COLO668 (cell line): ENCODE measurements at regions not wholly inside any gene's neighbourhood (a gene's known extent, or its start where the extent isn't known, plus 50 kb on each side); places are given as distances from the start of the nearest gene placed in this dataset.

Experiments used
- DNase-seq: peaks from one replicate; lab custom pipeline; 2025; ENCODE audit not compliant: unreplicated experiment; lab: John Stamatoyannopoulos, UW

- no peak for DNase-seq
Observed at GRCh38 chr5:42337607-42338006, 85.6 kb upstream of the GHR start.

GRCh38 chr5:42338136-42338535 lies 85.1 kb upstream of the GHR start:
- DNase-seq, result no peak

GRCh38 chr5:42349163-42349562 lies 74.1 kb upstream of the GHR start:
- no peak for DNase-seq

- DNase-seq, result no peak
Observed at GRCh38 chr5:42351956-42352355, 71.3 kb upstream of the GHR start.

DNA sequence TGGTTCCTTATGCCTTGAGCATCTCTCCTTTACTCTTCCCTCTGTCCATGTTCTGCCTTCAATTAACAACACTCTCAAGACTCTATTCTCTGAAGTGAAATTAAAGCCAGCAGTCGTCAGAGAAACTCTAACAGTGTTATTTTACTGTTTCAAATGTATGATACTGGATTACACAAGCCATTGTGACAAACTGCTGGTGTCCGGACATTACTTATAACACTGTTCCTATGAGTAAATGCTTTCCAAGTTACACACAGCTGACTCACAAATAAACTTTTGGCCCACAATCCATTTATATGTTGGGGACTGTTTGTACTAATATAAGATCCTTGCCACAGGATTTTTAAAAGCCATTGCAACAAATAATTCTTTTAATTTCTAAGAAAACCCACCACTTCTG lies 63.2 kb upstream of the GHR start:
- no peak for DNase-seq

GRCh38 chr5:42360616-42361314 lies 62.5 kb upstream of the GHR start:
- no peak for DNase-seq

DNA sequence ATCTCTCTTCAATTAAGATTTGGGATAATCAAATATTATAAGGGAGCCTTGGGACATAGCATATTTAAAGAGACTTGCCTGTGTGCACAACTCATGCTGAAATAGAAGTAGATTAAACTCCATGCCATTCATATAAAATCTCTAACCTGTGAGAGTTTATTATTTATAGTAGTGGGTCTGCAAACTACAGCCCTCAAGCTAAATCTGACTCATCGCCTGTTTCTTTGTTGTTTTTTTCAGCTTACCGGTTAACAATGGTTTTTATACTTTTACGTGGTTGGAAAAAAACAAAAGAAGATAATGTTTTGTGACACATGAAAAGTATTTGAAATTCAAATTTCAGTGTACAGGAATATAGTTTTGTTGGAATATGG lies 61.9 kb upstream of the GHR start:
- DNase-seq, result no peak

DNA sequence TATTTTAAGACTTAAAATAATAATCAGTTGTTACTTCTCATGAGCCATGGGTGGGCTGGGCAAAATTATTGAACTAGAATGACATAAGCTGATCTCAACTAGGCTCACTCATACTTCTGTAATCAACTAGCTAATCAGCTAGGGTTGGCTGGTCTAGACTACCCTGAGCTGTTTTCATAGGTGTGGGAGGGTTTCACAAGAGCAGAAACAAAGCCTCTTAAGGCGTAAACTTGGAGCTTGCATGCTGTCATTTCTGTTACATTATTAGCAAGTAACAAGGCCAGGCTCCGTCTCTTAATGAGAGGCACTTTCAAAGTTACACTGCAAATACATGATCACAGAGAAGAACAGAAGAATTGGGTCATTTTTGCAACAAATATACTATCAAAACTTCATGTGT lies 57.2 kb upstream of the GHR start:
- no peak for DNase-seq
